GM11168 (cell line): ENCODE measurements at regions not wholly inside any gene's neighbourhood (a gene's known extent, or its start where the extent isn't known, plus 50 kb on each side); places are given as distances from the start of the nearest gene placed in this dataset.

Source experiments
- in situ Hi-C: fragments of 300-500 bp; cut with MboI; formaldehyde crosslinking; loops from one replicate; pipeline ENCODE4 v1.12.0; 2022; ENCODE audit warnings: low sequenced_read_pairs; ENCODE audit not compliant: unreplicated experiment

DNA sequence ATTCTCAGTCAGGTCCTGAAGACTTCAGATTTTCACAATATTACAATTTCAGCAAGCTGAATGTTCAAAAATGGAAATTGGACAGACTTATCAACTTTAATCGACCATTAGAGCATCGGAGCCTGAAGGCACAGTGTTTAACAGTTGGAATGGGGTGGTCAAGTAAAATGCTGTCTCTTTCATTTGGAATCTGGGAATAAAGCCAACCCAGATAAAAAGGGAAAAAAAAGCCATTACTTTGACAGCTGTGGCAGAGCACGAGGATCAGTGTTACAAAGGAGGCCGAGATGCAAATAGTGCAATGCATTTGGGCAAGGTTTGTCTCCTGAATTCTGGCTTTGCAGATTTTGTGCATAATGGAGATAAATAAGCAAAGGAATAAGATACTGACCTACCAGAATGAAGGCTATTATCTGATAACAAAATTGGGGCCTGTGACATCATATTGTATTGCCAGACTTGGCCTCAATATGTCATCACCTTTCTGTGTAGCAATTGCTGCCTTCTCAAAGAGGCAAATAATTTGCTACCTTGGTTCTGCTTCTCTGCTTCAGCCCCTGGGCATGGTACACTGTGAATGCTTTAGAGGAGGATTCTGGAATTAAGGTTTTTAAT is 277.5 kb upstream of the KLHL29 start:
- in situ Hi-C loops: no loop called here

DNA sequence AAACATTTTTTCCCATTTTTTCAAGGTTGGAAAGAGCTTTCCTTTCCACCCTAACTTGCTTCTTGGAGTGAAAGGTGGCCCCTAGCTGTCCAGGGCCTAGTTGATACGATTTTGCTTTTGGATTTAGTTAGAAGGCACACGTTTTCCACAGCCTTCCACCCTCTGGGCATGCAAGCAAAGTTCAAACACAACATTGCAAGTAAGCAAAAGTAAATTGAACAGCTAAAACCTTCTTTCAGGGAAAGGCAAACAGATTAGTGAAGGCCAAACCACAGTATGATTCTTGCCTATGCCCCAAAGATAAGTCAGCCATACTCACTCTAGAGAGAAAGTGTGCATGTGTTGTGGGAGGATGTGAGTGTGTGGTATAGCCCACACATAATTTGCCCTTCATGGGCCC is 273.7 kb upstream of the KLHL29 start:
- in situ Hi-C loops: no loop called here

DNA sequence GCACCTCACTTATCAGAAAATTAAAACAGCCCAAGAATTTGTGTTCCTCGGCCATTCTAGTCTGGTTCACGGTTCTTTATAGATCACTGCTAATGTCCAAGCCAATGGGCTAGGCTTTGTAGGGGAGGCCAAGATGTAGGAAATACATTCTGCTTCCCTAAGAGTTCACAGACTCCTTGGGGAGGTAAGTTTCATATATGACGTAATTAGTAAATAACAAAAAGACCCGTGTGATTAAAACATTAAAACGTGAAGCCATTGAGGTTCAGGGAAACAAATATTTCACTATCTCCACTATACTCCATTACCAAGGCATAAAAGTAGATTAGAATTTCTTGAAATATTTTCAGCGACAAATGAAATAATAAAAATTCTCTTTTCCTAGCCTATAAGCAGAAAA is 272.5 kb upstream of the KLHL29 start:
- in situ Hi-C loops: no loop called here

DNA sequence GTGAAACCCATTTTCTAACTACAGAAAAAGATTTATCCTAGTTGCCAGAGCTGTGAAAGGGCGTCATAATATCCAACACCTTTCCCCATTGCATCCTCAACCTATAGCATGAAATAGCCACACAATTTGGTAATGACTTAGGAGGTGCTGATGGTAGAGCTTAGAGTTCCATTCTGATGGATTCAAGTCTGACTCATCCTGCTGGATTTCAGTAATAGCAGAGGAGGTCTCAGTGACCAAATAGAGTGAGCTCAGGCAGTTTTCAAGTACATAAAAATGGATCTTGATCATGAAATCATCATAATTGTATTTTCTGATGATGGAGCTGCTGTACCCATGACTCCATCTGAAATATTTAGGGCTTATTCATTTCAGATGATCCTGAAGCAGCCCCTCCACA is 270.7 kb upstream of the KLHL29 start:
- in situ Hi-C loops: no loop called here

DNA sequence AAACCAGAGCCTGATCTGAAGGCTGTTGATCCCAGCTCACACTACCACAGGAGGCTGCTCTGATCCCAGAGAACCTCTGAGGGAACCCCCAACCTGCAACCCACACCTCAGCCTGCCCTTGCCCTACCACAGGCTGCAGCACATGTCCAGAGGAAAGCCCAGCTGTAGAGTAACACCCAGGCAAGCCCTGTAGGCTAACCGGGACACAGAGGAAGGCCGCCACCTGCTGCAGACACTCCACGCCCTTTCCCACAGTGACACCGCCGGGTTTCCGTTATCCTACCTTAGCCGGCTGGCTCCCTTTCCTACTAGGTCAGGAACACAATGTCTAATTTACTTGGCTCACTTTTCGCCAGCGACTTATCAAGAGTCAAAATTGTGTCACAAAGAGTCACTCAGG is 266.7 kb upstream of the KLHL29 start:
- in situ Hi-C loops: no loop called here

DNA sequence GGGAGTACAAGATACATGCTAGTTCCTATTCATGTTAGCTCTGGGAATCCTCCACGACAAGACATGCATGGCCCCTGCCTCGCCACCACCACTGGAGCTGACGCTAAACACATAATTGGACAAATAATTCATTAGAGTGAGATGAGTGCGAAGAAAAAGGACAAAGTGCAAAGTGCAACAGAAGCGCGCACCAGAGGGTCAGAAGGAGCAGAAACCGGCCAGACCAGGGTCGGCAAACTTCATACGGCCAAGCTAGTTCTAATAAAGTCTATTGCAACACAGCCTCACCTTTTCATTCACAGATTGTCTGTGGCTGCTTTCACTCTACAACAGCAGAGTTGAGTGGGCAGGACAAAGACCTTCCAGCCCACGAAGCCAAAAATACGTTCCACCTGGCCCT is 266.1 kb upstream of the KLHL29 start:
- in situ Hi-C loops: no loop called here

DNA sequence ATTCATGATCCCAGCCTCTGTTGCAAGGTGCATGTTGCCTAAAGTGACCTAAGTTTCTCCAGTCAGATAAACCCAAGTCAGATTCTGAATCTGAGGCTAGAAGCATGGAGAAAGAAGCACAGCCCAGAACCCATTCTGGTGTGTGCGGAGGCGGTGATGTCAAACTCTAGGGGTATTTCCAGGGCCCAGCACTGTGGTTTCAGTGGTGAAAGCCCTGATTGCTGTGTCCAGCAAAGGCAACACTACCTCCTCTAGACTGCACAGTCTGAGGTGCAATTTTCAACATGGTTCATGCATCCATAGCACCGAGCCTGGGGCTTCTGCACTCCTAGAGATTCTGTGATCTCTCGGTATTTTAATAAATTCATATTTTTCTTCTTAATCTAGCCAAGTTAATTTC is 264.8 kb upstream of the KLHL29 start:
- in situ Hi-C loops: no loop called here

DNA sequence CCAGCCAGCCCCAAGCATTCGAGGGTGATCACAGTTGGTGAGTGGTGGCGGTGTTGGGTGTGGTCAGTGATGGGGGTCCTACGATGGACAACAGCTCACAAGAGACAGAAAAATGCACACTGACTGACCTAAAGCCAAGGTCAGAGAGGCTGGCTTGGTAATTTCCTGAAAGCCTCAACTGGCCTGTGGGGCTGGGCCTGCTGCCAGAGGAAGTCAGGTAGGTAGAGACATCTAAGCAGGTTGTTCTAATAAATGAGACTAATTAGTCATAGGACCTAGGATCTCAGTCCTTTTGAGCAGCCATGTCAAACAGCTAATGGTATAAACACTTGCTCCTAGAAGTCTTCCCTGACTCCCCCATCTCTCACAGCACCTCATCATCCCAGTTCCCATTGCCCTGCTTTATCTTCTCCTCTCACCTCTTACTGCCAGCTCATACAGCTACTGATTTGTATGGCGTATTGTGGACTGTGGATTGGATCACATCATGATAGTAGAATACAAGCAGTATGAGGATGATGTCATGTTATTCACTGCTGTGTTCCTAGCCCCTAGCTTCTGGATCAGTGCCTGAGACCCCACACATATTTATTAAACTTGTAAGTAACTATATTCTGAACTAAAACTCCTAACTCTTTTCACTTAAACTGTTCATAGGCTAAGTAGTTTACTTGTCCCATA is 262.9 kb upstream of the KLHL29 start:
- in situ Hi-C loops: no loop called here

DNA sequence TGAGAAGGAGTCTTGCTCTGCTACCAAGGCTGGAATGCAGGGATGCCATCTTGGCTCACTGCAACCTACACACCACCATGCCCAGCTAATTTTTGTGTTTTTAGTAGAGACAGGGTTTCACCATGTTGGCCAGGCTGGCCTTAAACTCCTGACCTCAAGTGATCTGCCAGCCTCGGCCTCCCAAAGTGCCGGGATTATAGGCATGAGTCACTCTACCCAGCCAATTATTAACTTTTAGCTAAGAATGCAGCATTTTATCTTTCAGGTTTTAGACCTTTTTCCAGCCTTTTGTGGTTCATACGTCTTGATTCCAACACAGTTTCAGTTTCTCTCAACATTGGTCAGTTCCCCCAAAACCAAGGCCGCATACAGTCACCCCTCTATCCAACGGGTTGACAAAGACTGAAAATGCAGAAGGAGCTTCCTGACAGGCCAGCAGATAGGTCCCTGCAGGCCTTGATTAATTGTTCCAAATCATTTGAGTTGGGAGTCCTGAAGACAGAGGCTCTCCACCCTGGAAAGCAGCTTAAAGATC is 262.2 kb upstream of the KLHL29 start:
- in situ Hi-C loops: no loop called here

DNA sequence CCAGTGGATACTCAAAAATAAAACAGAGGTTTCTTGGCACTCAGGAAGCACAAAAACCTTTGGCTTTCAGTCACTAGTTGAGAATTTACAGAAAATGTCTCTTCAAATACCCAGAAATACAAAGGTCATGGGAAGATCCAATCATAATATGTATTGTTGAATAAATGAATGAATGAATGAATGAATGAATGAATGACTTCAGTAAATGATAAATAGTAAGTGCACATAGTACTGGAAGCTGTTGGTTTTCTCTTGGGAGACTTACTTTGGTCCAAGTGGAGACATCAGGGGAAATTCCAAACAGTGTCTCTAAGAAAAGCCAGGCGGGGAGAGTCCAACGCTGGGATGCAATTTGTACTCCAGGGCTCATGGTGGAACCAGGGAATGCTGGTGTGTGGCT is 261.3 kb upstream of the KLHL29 start:
- in situ Hi-C loops: no loop called here

DNA sequence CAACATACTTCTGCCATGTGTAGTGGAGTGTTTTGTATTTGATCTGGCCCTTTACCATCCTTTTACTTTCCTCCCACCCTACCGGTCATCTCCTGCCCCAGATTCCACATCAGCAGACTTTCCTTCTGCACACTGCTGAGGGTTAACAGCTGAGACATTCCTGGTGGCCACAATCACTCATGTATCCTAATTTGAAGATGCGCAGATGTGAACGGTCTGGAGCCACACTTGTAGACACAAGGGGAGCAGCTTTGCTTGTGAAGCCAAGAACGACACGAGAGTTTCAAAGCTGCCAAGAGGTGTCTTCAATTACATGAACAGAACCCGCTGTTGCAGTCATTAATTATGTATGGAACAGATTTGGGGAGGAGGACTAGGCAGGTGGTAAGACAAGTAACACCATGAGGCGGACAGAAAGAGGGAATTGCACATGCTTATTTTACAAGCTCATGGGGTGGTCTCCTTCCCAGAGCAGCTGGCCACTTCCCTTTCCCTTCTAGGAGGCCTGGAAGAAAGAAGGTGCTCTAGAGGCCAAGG is 260.7 kb upstream of the KLHL29 start:
- in situ Hi-C loops: no loop called here

DNA sequence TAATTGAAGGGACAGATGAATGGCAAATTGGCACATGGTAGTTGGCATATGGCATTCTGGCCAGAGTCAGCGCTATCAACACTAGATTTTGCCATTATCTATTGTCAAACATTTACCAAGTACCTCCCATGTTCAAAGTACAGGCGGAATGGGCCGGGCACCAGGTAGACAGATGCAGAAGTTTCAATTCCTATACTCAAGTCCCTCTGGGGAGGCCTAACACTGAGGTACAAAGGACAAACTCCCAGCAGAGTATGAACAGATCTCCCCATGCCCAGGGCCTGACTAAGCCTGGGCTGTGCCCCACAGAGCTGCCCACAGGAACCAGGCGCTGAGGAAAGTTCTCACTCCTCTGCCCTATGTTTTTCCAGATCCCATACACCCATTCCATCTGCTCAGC is 257.5 kb upstream of the KLHL29 start:
- in situ Hi-C loops: no loop called here

DNA sequence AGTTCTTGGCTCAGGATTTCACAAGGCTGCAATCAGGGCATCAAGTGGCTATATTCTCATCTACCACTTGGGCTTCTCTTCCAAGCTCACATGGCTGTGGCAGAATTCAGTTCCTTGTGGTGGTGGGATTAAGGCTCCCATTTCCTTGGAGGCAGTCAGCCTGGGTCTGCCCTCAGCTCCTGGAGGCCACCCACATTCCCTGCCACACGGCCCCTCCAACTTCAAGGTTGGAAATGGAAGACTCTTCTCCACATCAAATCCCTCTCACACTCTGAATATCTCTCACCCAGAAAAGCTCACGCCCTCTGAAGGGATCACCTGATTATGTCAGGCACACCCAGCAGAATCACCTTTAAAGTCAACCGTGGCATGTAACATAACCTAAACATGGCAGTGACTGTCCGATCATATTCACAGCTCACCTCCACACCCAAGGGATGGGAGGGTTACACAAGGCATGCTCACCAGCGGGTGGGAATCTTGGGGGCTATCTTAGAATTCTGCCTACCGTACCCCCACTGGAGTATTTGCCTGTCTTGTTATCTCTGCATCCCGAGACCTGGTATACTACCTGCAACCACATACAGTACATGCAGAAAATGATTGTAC is 256.2 kb upstream of the KLHL29 start:
- in situ Hi-C loops: no loop called here

DNA sequence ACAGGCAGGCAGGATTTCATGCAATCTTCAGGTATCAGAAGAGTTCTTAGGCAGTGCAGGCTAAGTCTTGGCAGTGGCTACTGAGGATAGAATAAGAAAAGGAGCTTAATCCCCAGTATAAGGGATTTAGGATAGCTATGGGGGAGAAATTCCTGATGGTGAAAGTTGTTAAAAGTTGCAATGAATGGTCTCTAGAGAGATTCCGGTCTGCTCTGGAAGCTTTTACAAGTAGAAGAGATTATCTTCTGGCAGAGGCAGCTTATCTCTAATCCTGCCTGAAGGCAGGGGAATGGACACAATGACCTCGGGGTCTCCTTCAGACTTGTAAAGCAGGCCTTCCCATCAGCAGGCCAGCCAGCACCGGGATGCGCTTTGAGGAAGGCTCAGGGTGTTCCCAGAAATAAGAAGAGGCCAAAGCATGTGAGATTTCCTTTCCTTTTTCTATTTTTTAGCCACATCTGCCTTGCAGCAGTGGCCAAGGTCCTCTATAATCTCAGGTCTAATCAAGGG is 253.9 kb upstream of the KLHL29 start:
- in situ Hi-C loops: no loop called here

DNA sequence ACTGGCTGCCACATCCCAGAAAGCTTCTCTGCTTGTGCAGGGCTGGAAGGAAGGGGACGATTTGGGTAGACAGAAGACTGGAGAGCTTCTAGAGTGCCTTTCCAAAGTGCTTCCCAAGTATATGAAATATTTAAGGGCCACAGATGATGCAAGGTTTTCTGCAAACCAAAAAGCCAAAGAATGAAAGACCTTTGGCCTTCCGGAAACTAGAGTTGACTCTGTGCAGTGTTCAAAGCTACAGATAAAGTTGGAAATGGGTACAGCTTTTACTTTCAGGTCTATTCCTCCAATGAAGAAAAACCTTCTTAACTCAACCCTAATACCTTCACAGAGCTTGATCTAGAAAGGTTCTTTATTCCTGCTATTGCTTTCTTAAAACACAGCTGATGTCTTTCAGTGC is 253.0 kb upstream of the KLHL29 start:
- in situ Hi-C loops: no loop called here

DNA sequence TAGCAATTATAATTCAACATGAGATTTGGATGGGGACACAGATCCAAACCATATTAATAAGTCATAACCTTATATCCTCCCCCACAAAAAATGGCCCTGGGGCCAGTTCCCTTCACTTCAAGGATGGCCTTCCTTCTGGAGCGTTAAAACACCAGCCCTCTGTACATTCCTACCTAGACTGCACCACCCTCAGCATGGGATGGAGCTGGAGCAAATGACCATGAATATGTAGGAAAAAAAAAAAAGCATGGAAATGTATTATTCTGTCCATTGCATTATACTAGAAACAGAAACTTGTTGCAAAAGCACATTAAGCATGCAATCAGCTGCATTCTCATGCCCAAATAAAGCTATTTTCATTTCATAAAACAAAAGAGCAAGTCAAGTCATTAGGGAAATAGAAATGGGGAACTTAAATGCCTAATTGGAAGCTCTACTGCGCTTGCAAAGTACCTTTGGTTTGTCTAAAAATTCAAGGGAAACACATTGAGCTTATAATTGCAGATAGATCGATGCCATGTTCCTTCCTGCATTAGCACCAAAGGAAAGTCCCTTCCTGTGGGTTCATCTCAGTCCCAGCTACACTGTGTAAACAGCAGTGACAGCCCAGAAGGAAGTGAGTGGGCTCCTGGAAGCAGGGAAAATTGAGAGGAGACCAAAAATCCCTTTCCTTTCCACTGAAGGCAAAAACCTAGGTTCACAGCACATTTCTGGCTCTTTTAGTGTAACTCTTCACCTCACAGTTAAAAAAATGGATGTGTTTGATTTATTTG is 252.0 kb upstream of the KLHL29 start:
- in situ Hi-C loops: no loop called here

DNA sequence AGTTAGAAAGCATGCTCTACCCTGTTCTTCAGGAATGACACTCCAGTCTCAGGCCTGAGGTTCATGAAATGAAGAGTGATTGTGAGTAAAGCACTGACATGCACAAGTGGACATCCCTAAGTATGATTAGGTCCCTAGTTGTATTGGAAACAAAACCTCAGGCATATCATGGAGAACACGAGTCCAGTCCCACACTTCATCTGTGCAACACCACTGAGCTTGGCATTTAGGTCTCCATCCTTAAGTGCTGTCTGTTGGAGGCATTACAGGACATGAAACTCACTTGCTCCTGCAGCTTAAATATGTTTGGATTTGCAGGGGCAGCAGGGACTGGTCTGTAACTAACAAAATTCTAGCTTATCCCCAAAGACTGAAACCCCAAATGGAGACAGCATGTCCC is 250.3 kb upstream of the KLHL29 start:
- in situ Hi-C loops: no loop called here

DNA sequence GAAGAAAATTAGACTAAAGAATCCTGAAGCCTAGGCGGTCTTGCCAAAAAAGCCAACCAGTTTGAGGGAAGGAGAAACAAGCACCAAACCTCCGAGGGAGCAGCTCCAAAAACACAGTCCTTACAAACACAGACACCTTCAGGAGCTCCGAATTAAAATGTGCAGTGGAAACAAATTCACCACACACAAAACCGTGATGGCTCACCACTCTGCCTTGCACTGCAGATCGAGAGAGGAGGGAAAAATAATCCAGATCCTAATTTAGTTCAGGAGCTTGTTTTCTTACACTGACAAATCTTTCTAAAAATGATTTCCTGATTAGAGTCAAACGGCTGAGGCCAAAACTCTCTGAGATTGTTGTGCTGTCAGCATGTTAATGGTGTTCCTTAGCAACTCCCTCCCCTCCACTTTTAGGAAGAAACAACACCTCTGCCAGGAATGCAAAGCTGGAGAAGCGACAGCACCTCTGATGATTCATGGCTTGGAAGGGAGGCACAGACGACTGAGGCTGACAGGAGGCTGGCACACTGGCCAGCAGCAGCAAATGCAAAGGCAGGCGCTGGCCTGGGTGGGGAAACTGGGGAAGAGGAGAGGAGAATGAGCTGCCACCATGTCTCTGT is 249.4 kb upstream of the KLHL29 start:
- in situ Hi-C loops: no loop called here

DNA sequence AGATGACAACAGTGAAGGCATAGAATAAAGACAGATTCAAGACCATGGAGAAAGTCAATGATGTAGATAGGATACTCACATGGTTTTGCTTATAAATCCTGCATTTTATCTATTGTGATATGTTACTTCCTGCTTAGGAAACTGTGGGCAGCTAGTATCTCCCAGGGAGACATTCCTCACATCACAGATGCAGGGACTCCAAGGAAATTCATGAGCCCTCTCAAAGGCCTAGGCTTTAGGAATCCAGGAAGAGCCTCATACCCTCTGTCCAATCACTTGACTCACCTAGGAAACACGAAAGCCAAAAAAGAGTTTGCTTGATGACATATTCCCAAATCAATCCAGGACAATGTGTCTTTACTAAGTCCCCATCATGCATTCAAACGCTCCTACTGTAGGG is 247.8 kb upstream of the KLHL29 start:
- in situ Hi-C loops: no loop called here

DNA sequence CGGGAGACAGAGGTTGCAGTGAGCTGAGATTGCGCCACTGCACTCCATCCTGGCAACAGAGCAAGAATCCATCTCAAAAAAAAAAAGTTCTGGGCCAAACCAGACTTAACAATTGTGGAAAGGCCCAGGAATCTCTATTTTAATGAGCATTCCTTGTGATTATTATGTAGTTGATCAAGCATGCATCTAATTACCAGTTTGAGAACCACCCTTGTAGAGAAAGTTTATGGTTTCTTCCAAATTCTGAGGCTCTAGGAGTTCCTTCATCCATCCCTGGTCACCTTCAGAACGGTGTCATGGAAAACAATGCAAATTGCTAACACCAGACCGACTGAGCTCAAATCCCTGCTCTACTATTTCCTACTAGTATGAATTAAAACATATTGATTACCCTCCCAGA is 246.3 kb upstream of the KLHL29 start:
- in situ Hi-C loops: no loop called here
